B cell (primary cell): ENCODE measurements at regions not wholly inside any gene's neighbourhood (a gene's known extent, or its start where the extent isn't known, plus 50 kb on each side); places are given as distances from the start of the nearest gene placed in this dataset.

Experiments used
- ATAC-seq: fragments of 200-7000 bp; cut with Tn5 transposase; one replicate; pipeline ENCODE4 v1.10.0; 2021; ENCODE audit warnings: low read depth, mild to moderate bottlenecking, moderate number of reproducible peaks, moderate library complexity
- CTCF ChIA-PET: fragments of 350-600 bp; sonication (Branson Sonifier 250); formaldehyde crosslinking; loops from one replicate; lab custom pipeline; 2021; ENCODE audit warnings: antibody characterized with exemption, inconsistent platforms; lab: Charles Lee
- POLR2A ChIA-PET: fragments of 350-600 bp; sonication (Branson Sonifier 250); formaldehyde crosslinking; loops from one replicate; lab custom pipeline; 2021; ENCODE audit warnings: antibody characterized with exemption; lab: Charles Lee
- DNase-seq: peaks from one replicate; pipeline ENCODE4 v3.0.0; 2013
- H2AFZ ChIP-seq: 2 replicates; pipeline ENCODE4 v1.6.1; 2012; ENCODE audit warnings: mild to moderate bottlenecking, low read depth, low read length; ENCODE audit not compliant: insufficient read depth, poor library complexity, severe bottlenecking
- H3K27ac ChIP-seq, 2 donors: 1 replicate in 1 of 2; 2 replicates in 1 of 2; pipeline ENCODE4 v1.5.1; 2012 to 2013; ENCODE audit warnings: low read length in 2 of 2, mild to moderate bottlenecking in 2 of 2, moderate library complexity in 1 of 2
- H3K27me3 ChIP-seq, 4 experiments: fragments of 200-600 bp in 1 of 4; sonication (generic) in 1 of 4; replicated peaks in 1 of 4; 1 replicate in 2 of 4; 2 replicates in 2 of 4; pipeline versions ENCODE4 v1.6.1 to v1.7.0; 2013 to 2016; ENCODE audit warnings: low read length in 3 of 4, mild to moderate bottlenecking in 2 of 4, mixed read lengths in 1 of 4, moderate library complexity in 1 of 4; ENCODE audit not compliant: insufficient read depth in 4 of 4, control insufficient read depth in 3 of 4; ENCODE audit errors: control extremely low read depth in 1 of 4
- H3K36me3 ChIP-seq, 2 experiments: replicated peaks in 1 of 2; 1 replicate in 1 of 2; 2 replicates in 1 of 2; pipeline versions ENCODE4 v1.6.1 to v1.7.1; 2013; ENCODE audit warnings: low read length in 1 of 2; ENCODE audit not compliant: insufficient read depth in 2 of 2, control insufficient read depth in 1 of 2; ENCODE audit errors: control extremely low read depth in 1 of 2, extremely low read depth in 1 of 2
- H3K4me1 ChIP-seq, 2 donors: fragments of 200-600 bp in 1 of 2; sonication (generic) in 1 of 2; 1 replicate in 1 of 2; 2 replicates in 1 of 2; pipeline versions ENCODE4 v1.5.1 to v1.6.1; 2013 to 2017; ENCODE audit warnings: low read length in 2 of 2; ENCODE audit not compliant: control insufficient read depth in 2 of 2, insufficient read depth in 2 of 2
- H3K4me2 ChIP-seq: replicated peaks from 2 replicates; pipeline ENCODE3; 2012; ENCODE audit warnings: mild to moderate bottlenecking, low read depth, low read length; ENCODE audit not compliant: poor library complexity, severe bottlenecking
- H3K4me3 ChIP-seq, 5 experiments: fragments of 200-600 bp in 1 of 5; sonication (generic) in 1 of 5; 1 replicate in 3 of 5; 2 replicates in 2 of 5; pipeline versions ENCODE4 v1.5.1 to v1.7.0; 2011 to 2016; ENCODE audit warnings: low read length in 4 of 5, mild to moderate bottlenecking in 4 of 5, low read depth in 2 of 5, control low read depth in 1 of 5, moderate library complexity in 1 of 5; ENCODE audit not compliant: insufficient read depth in 1 of 5; ENCODE audit errors: control extremely low read depth in 1 of 5, extremely low read depth in 1 of 5
- H3K79me2 ChIP-seq: fragments of 200-600 bp; sonication (generic); one replicate; pipeline ENCODE4 v1.6.0; 2016; ENCODE audit warnings: low read length; ENCODE audit not compliant: control insufficient read depth, insufficient read depth
- H3K9ac ChIP-seq: fragments of 200-600 bp; sonication (generic); 2 replicates; pipeline ENCODE4 v1.6.1; 2017; ENCODE audit warnings: mild to moderate bottlenecking, low read length, moderate library complexity
- H3K9me3 ChIP-seq, 3 donors: one replicate each; pipeline versions ENCODE4 v1.6.1 to v1.7.1; 2013; ENCODE audit warnings: low read length in 2 of 3; ENCODE audit not compliant: control insufficient read depth in 2 of 3, insufficient read depth in 1 of 3; ENCODE audit errors: control extremely low read depth in 1 of 3
- H4K20me1 ChIP-seq: 2 replicates; pipeline ENCODE4 v1.6.0; 2012; ENCODE audit warnings: mild to moderate bottlenecking, low read length; ENCODE audit not compliant: insufficient read depth, control insufficient read depth, poor library complexity, severe bottlenecking
- H3K27ac Mint-ChIP-seq: one replicate; pipeline ENCODE4 v1.8.0; 2021; ENCODE audit warnings: mixed read lengths
- H3K27me3 Mint-ChIP-seq: one replicate; pipeline ENCODE4 v1.8.0; 2021; ENCODE audit warnings: mixed read lengths
- H3K4me1 Mint-ChIP-seq: one replicate; pipeline ENCODE4 v1.8.0; 2021; ENCODE audit warnings: mixed read lengths
- H3K4me3 Mint-ChIP-seq: one replicate; pipeline ENCODE4 v1.8.0; 2021; ENCODE audit warnings: mixed read lengths
- H3K9me3 Mint-ChIP-seq: one replicate; pipeline ENCODE4 v1.8.0; 2022; ENCODE audit warnings: mixed read lengths; ENCODE audit not compliant: insufficient read depth
- CTCF ChIP-seq: fragments of 200-600 bp; IDR thresholded peaks from one replicate; pipeline ENCODE4 v1.8.0; 2022; ENCODE audit warnings: antibody characterized with exemption, mild to moderate bottlenecking
- EZH2 ChIP-seq: IDR thresholded peaks from 2 replicates; pipeline ENCODE4 v1.6.1; 2012; ENCODE audit warnings: borderline replicate concordance, low read depth, mild to moderate bottlenecking, moderate library complexity, low read length; ENCODE audit not compliant: insufficient read depth, poor library complexity, severe bottlenecking
- WGBS: methylation state at CpG from one replicate; pipeline ENCODE4 v1.1.5; 2013; ENCODE audit warnings: missing lambda C conversion rate; ENCODE audit not compliant: insufficient coverage; 5-methylcytosine and 5-hydroxymethylcytosine counted together
- intact Hi-C: fragments of 100-400 bp; cut with micrococcal nuclease; formaldehyde crosslinking; loops from one replicate; pipeline ENCODE4 v1.10.0; 2022

GRCh38 chr7:50957431-50957830, 174.7 kb upstream of the GRB10 start:
- no peak overlapping the region for H3K27ac ChIP-seq
- H3K9ac ChIP-seq = no peak overlapping the region
- no peak overlapping the region for H2AFZ ChIP-seq
- H3K79me2 ChIP-seq = no peaks in the 10 kb centered on the region
- no peaks in the 10 kb centered on the region for H3K4me1 Mint-ChIP-seq
- DNase-seq = no peak
- no peak overlapping the region for H3K4me2 ChIP-seq
- H3K9me3 Mint-ChIP-seq = no peaks in the 10 kb centered on the region
- H3K9me3 ChIP-seq = peaks cover 0 to 6% (median 0%) of the 10 kb centered on the region in 3 donors
- H3K27me3 ChIP-seq = no peaks in the 10 kb centered on the region
- TF ChIP-seq EZH2 (no peak), CTCF (no peak)
- POLR2A ChIA-PET = no interaction called here
- no peak overlapping the region for H3K4me3 Mint-ChIP-seq
- 94% methylated on average over 4 of the region's 6 CpGs for WGBS
- CTCF ChIA-PET = interaction anchor here (0.7 kb wide), 1 partner anchor 11 kb away, joined by 4 read pairs; no protein-coding TSS in a partner anchor
- intact Hi-C loops = no loop called here
- H3K27me3 Mint-ChIP-seq = no peaks in the 10 kb centered on the region
- no peak overlapping the region for H3K27ac Mint-ChIP-seq
- no peak overlapping the region for H3K4me3 ChIP-seq
- no peaks in the 10 kb centered on the region for H4K20me1 ChIP-seq
- ATAC-seq = no peak
- H3K36me3 ChIP-seq = no peaks in the 10 kb centered on the region
- no peaks in the 10 kb centered on the region for H3K4me1 ChIP-seq

- TF ChIP-seq CTCF (no peak), EZH2 (no peak)
- no peak overlapping the region for H3K4me2 ChIP-seq
- H3K4me3 Mint-ChIP-seq = no peak overlapping the region
- H3K9ac ChIP-seq = no peak overlapping the region
- H2AFZ ChIP-seq = no peak overlapping the region
- ATAC-seq = no peak
- no peaks in the 10 kb centered on the region for H3K4me1 ChIP-seq
- H3K27me3 Mint-ChIP-seq = no peaks in the 10 kb centered on the region
- no peak for DNase-seq
- ChIA-PET CTCF (no interaction called here), POLR2A (no interaction called here)
- H4K20me1 ChIP-seq = no peaks in the 10 kb centered on the region
- 93% methylated on average over 2 of the region's 8 CpGs for WGBS
- H3K36me3 ChIP-seq = no peaks in the 10 kb centered on the region
- no peak overlapping the region for H3K4me3 ChIP-seq
- no peak overlapping the region for H3K27ac Mint-ChIP-seq
- no peaks in the 10 kb centered on the region for H3K9me3 Mint-ChIP-seq
- H3K4me1 Mint-ChIP-seq = no peaks in the 10 kb centered on the region
- H3K27ac ChIP-seq = no peak overlapping the region
- intact Hi-C loops = no loop called here
- no peaks in the 10 kb centered on the region for H3K27me3 ChIP-seq
- no peaks in the 10 kb centered on the region for H3K79me2 ChIP-seq
- H3K9me3 ChIP-seq = peaks cover 0 to 6% (median 0%) of the 10 kb centered on the region in 3 donors
Measured at GRCh38 chr7:50956522-50957155, 173.9 kb upstream of the GRB10 start.
